H4 (cell line): ENCODE measurements at regions not wholly inside any gene's neighbourhood (a gene's known extent, or its start where the extent isn't known, plus 50 kb on each side); places are given as distances from the start of the nearest gene placed in this dataset.
"Not testable (repeated sequence)": the region's sequence is repeated elsewhere in the genome, so short reads cannot be mapped to it uniquely, and the experiment has no call there.

Experiments used
- DNase-seq: peaks from one replicate; pipeline ENCODE4 v3.0.0-alpha.2; 2015; ENCODE audit warnings: low spot score

GRCh38 chr4:170591076-170591475 is 501.3 kb upstream of the AADAT start:
- DNase-seq: no peak

GRCh38 chr4:170589597-170590191 is 499.9 kb upstream of the AADAT start:
- DNase-seq: peak; percentile 69

- no peak for DNase-seq
Measured at GRCh38 chr4:170581969-170582368, 492.2 kb upstream of the AADAT start.

- DNase-seq: peak; percentile 6
Measured at GRCh38 chr4:170581322-170581721, 491.6 kb upstream of the AADAT start.

GRCh38 chr4:170580651-170581050 is 490.9 kb upstream of the AADAT start:
- DNase-seq: no peak

- DNase-seq: no peak
Measured at GRCh38 chr4:170538821-170539473, 449.2 kb upstream of the AADAT start.

GRCh38 chr4:170529748-170530722 is 440.3 kb upstream of the AADAT start:
- DNase-seq: no peak

- no peak for DNase-seq
Measured at GRCh38 chr4:170526471-170526870, 436.7 kb upstream of the AADAT start.

- DNase-seq: no peak
Measured at GRCh38 chr4:170522427-170522970, 432.7 kb upstream of the AADAT start.

- no peak for DNase-seq
Measured at GRCh38 chr4:170497689-170498088, 407.9 kb upstream of the AADAT start.

- DNase-seq: peak; percentile 43
Measured at GRCh38 chr4:170497112-170497511, 407.4 kb upstream of the AADAT start.

GRCh38 chr4:170491981-170492380 is 402.2 kb upstream of the AADAT start:
- no peak for DNase-seq

- peak; percentile 66 for DNase-seq
Measured at GRCh38 chr4:170476351-170476750, 386.6 kb upstream of the AADAT start.

- DNase-seq: no peak
Measured at GRCh38 chr4:170465429-170465828, 375.7 kb upstream of the AADAT start.

GRCh38 chr4:170464614-170465197 is 374.9 kb upstream of the AADAT start:
- DNase-seq: no peak

- DNase-seq: no peak
Measured at GRCh38 chr4:170446782-170447181, 357.0 kb upstream of the AADAT start.

GRCh38 chr4:170441146-170441545 is 351.4 kb upstream of the AADAT start:
- DNase-seq: not testable (repeated sequence)

- DNase-seq: no peak
Measured at GRCh38 chr4:170428929-170429328, 339.2 kb upstream of the AADAT start.

- no peak for DNase-seq
Measured at GRCh38 chr4:170425521-170426143, 335.9 kb upstream of the AADAT start.

- no peak for DNase-seq
Measured at GRCh38 chr4:170425040-170425439, 335.3 kb upstream of the AADAT start.

- DNase-seq: peak; percentile 13
Measured at GRCh38 chr4:170423137-170423536, 333.4 kb upstream of the AADAT start.
